MCF 10A (cell line): ENCODE measurements at regions not wholly inside any gene's neighbourhood (a gene's known extent, or its start where the extent isn't known, plus 50 kb on each side); places are given as distances from the start of the nearest gene placed in this dataset.

Experiments used
- BruUV-seq: library from RNA; stranded (reverse); fragments of 400-500 nt; replicated peaks from 2 replicates; lab custom pipeline; 2021; lab: Mats Ljungman, UMichigan
- CTCF ChIA-PET: fragments of 300-600 bp; sonication (Branson Sonifier 250); formaldehyde crosslinking; extraction: SDS; loops from one replicate; lab custom pipeline; 2021; ENCODE audit warnings: antibody characterized with exemption, inconsistent platforms; lab: Yijun Ruan, JAX
- POLR2A ChIA-PET: fragments of 300-600, 350-650 bp; sonication (Branson Sonifier 250); formaldehyde crosslinking; extraction: SDS; loops from one replicate; lab custom pipeline; 2020; ENCODE audit warnings: antibody characterized with exemption, inconsistent platforms; lab: Yijun Ruan, JAX
- DNase-seq: peaks from one replicate; pipeline ENCODE4 v3.0.0-alpha.2; 2018; ENCODE audit not compliant: unreplicated experiment
- H3K27ac Mint-ChIP-seq: one replicate; pipeline ENCODE4 v1.8.0; 2022; ENCODE audit warnings: mild to moderate bottlenecking, low read depth, mixed read lengths; ENCODE audit not compliant: unreplicated experiment
- H3K27me3 Mint-ChIP-seq: one replicate; pipeline ENCODE4 v1.8.0; 2022; ENCODE audit warnings: mixed read lengths; ENCODE audit not compliant: insufficient read depth, unreplicated experiment
- H3K36me3 Mint-ChIP-seq: one replicate; pipeline ENCODE4 v1.8.0; 2022; ENCODE audit warnings: mild to moderate bottlenecking, moderate library complexity, mixed read lengths; ENCODE audit not compliant: insufficient read depth, unreplicated experiment
- H3K4me1 Mint-ChIP-seq: one replicate; pipeline ENCODE4 v1.8.0; 2022; ENCODE audit warnings: mixed read lengths; ENCODE audit not compliant: insufficient read depth, unreplicated experiment
- H3K4me3 Mint-ChIP-seq: one replicate; pipeline ENCODE4 v1.8.0; 2022; ENCODE audit warnings: mild to moderate bottlenecking, moderate library complexity, mixed read lengths; ENCODE audit not compliant: unreplicated experiment
- H3K9me3 Mint-ChIP-seq: one replicate; pipeline ENCODE4 v1.8.0; 2022; ENCODE audit warnings: mixed read lengths; ENCODE audit not compliant: unreplicated experiment
- intact Hi-C: fragments of 100-400 bp; cut with micrococcal nuclease; formaldehyde crosslinking; loops from 2 replicates; pipeline ENCODE4 v1.14.1; 2022
- TF ChIP-seq, protein P1 (sequence below): fragments of 200-600 bp; IDR thresholded peaks from one replicate; pipeline ENCODE4 v1.8.0; 2022; ENCODE audit warnings: antibody characterized with exemption, mild to moderate bottlenecking; ENCODE audit not compliant: unreplicated experiment

GRCh38 chr10:131750171-131750895 is 150.5 kb upstream of the PPP2R2D start:
- H3K9me3 Mint-ChIP-seq, result peaks cover 22% of the 10 kb centered on the region
- no peaks in the 10 kb centered on the region for H3K36me3 Mint-ChIP-seq
- H3K27ac Mint-ChIP-seq, result no peak overlapping the region
- TF ChIP-seq, protein P1, sequence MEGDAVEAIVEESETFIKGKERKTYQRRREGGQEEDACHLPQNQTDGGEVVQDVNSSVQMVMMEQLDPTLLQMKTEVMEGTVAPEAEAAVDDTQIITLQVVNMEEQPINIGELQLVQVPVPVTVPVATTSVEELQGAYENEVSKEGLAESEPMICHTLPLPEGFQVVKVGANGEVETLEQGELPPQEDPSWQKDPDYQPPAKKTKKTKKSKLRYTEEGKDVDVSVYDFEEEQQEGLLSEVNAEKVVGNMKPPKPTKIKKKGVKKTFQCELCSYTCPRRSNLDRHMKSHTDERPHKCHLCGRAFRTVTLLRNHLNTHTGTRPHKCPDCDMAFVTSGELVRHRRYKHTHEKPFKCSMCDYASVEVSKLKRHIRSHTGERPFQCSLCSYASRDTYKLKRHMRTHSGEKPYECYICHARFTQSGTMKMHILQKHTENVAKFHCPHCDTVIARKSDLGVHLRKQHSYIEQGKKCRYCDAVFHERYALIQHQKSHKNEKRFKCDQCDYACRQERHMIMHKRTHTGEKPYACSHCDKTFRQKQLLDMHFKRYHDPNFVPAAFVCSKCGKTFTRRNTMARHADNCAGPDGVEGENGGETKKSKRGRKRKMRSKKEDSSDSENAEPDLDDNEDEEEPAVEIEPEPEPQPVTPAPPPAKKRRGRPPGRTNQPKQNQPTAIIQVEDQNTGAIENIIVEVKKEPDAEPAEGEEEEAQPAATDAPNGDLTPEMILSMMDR, result no peak
- no peaks in the 10 kb centered on the region for H3K27me3 Mint-ChIP-seq
- no TSS peak for BruUV-seq
- DNase-seq, result no peak
- no peaks in the 10 kb centered on the region for H3K4me1 Mint-ChIP-seq
- CTCF ChIA-PET, result interaction anchor here (0.7 kb wide), 1 partner anchor 476 kb away, joined by 3 read pairs; no protein-coding TSS in a partner anchor
- H3K4me3 Mint-ChIP-seq, result no peak overlapping the region
- intact Hi-C loops, result no loop called here
- POLR2A ChIA-PET, result no interaction called here

- ChIA-PET CTCF (no interaction called here), POLR2A (no interaction called here)
- H3K4me1 Mint-ChIP-seq, result no peaks in the 10 kb centered on the region
Observed at GRCh38 chr10:131750973-131751826, 149.6 kb upstream of the PPP2R2D start.

GRCh38 chr10:131751827-131752775 is 148.7 kb upstream of the PPP2R2D start:
- TF ChIP-seq, protein P1, result no peak
- Mint-ChIP-seq H3K36me3 (no peaks in the 10 kb centered on the region), H3K27ac (no peak overlapping the region), H3K27me3 (no peaks in the 10 kb centered on the region), H3K4me1 (no peaks in the 10 kb centered on the region), H3K9me3 (peaks cover 21% of the 10 kb centered on the region), H3K4me3 (no peak overlapping the region)
- DNase-seq, result no peak
- BruUV-seq, result no TSS peak
- ChIA-PET CTCF (no interaction called here), POLR2A (no interaction called here)
- intact Hi-C loops, result no loop called here

More at GRCh38 chr10:131750973-131751826, 149.6 kb upstream of the PPP2R2D start:
- no peaks in the 10 kb centered on the region for H3K36me3 Mint-ChIP-seq
- H3K27ac Mint-ChIP-seq, result no peak overlapping the region
- peaks cover 15% of the 10 kb centered on the region for H3K9me3 Mint-ChIP-seq
- TF ChIP-seq, protein P1, result no peak
- intact Hi-C loops, result no loop called here
- no peak overlapping the region for H3K4me3 Mint-ChIP-seq
- H3K27me3 Mint-ChIP-seq, result no peaks in the 10 kb centered on the region
- BruUV-seq, result no TSS peak
- no peak for DNase-seq
